ACC112 (cell line): ENCODE measurements at regions not wholly inside any gene's neighbourhood (a gene's known extent, or its start where the extent isn't known, plus 50 kb on each side); places are given as distances from the start of the nearest gene placed in this dataset.

Experiments used
- H2AFZ ChIP-seq: fragments of 200-600 bp; sonication (generic); one replicate; pipeline ENCODE4 v1.6.0; 2017; ENCODE audit warnings: antibody characterized with exemption, low read length; ENCODE audit not compliant: unreplicated experiment
- H3K27ac ChIP-seq: fragments of 200-600 bp; sonication (generic); 2 replicates; pipeline ENCODE4 v1.5.1; 2014; ENCODE audit warnings: low read depth, mild to moderate bottlenecking, antibody characterized with exemption, low read length, moderate library complexity
- H3K27me3 ChIP-seq: fragments of 200-600 bp; sonication (generic); 2 replicates; pipeline ENCODE4 v1.6.1; 2014; ENCODE audit warnings: mild to moderate bottlenecking, antibody characterized with exemption, low read length, moderate library complexity, mixed read lengths; ENCODE audit not compliant: insufficient read depth
- H3K36me3 ChIP-seq: fragments of 200-600 bp; sonication (generic); 2 replicates; pipeline ENCODE4 v1.6.1; 2016; ENCODE audit warnings: mild to moderate bottlenecking, antibody characterized with exemption, low read length, moderate library complexity, mixed read lengths; ENCODE audit not compliant: insufficient read depth
- H3K4me1 ChIP-seq: fragments of 200-600 bp; sonication (generic); one replicate; pipeline ENCODE4 v1.6.1; 2016; ENCODE audit warnings: low read length, mixed read lengths; ENCODE audit not compliant: insufficient read depth, unreplicated experiment, control insufficient read depth
- H3K4me3 ChIP-seq: fragments of 200-600 bp; sonication (generic); 2 replicates; pipeline ENCODE4 v1.5.1; 2014; ENCODE audit warnings: mild to moderate bottlenecking, low read depth, low read length
- H3K79me2 ChIP-seq: fragments of 200-600 bp; sonication (generic); one replicate; pipeline ENCODE4 v1.6.0; 2016; ENCODE audit warnings: low read length; ENCODE audit not compliant: control insufficient read depth, unreplicated experiment, insufficient read depth

GRCh38 chr3:127387119-127387518, 99.3 kb upstream of the PRR20G start:
- H3K27ac ChIP-seq = no peak overlapping the region
- no peaks in the 10 kb centered on the region for H3K36me3 ChIP-seq
- peaks cover 3% of the 10 kb centered on the region for H3K4me1 ChIP-seq
- no peaks in the 10 kb centered on the region for H3K79me2 ChIP-seq
- H2AFZ ChIP-seq = no peak overlapping the region
- H3K27me3 ChIP-seq = peaks cover 44% of the 10 kb centered on the region
- H3K4me3 ChIP-seq = no peak overlapping the region

- H3K36me3 ChIP-seq = no peaks in the 10 kb centered on the region
- H3K4me3 ChIP-seq = no peak overlapping the region
- H3K79me2 ChIP-seq = no peaks in the 10 kb centered on the region
- H3K27me3 ChIP-seq = peaks cover 45% of the 10 kb centered on the region
- H2AFZ ChIP-seq = no peak overlapping the region
- no peak overlapping the region for H3K27ac ChIP-seq
- peaks cover 3% of the 10 kb centered on the region for H3K4me1 ChIP-seq
These were observed 98.6 kb upstream of the PRR20G start for GRCh38 chr3:127386490-127386889.

GRCh38 chr3:127385540-127385870, 97.7 kb upstream of the PRR20G start:
- H3K36me3 ChIP-seq = no peaks in the 10 kb centered on the region
- peaks cover 52% of the 10 kb centered on the region for H3K27me3 ChIP-seq
- no peak overlapping the region for H3K4me3 ChIP-seq
- H2AFZ ChIP-seq = no peak overlapping the region
- peaks cover 3% of the 10 kb centered on the region for H3K4me1 ChIP-seq
- no peak overlapping the region for H3K27ac ChIP-seq
- no peaks in the 10 kb centered on the region for H3K79me2 ChIP-seq

DNA sequence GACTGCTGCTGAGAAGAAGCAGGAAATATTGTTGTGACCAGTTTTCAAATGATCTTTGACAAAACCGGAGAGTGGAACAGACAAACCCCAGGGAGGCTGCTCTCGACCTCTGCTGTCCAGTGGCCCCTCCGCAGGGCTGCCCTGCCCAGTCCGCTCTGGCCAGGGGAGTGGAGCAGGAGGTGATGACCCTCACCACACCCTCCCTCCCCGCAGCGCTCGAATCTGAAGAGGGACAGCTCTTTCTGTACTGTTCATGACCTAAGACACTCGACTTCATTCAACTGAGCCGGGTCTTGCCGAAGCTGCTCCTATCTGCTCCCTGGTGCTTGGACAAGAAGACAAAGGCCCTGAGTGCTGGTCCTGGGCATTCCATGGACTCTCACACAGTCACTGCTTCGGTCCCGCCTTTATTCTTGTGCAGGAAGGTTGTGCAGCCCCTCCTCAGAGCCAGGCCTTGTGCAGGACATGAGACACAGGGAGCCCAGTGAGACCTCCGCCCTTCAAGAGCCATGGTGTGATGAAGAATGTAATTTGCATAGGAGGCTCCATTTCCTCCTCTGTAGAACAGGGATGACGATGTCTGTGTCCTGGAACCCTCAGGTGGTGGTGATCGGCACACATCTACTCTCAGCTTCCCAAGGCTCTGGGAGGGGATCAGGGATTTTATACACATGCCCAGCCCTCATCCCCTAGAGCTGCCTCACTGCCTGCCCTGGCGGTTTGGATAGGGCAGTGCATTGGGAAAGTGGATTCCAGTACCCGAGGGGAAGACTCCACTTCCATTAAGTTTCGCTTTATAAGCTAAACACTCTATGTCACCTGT, 97.1 kb upstream of the PRR20G start:
- Histone ChIP-seq H3K27me3 (peaks cover 58% of the 10 kb centered on the region), H3K36me3 (no peaks in the 10 kb centered on the region), H3K79me2 (no peaks in the 10 kb centered on the region), H3K27ac (no peak overlapping the region), H3K4me1 (peaks cover 3% of the 10 kb centered on the region), H2AFZ (no peak overlapping the region), H3K4me3 (no peak overlapping the region)

- peaks cover 69% of the 10 kb centered on the region for H3K27me3 ChIP-seq
- no peak overlapping the region for H3K27ac ChIP-seq
- no peak overlapping the region for H2AFZ ChIP-seq
- no peaks in the 10 kb centered on the region for H3K36me3 ChIP-seq
- no peak overlapping the region for H3K4me3 ChIP-seq
- H3K4me1 ChIP-seq = no peaks in the 10 kb centered on the region
- H3K79me2 ChIP-seq = no peaks in the 10 kb centered on the region
These were observed 95.9 kb upstream of the PRR20G start for GRCh38 chr3:127383656-127384179.

DNA sequence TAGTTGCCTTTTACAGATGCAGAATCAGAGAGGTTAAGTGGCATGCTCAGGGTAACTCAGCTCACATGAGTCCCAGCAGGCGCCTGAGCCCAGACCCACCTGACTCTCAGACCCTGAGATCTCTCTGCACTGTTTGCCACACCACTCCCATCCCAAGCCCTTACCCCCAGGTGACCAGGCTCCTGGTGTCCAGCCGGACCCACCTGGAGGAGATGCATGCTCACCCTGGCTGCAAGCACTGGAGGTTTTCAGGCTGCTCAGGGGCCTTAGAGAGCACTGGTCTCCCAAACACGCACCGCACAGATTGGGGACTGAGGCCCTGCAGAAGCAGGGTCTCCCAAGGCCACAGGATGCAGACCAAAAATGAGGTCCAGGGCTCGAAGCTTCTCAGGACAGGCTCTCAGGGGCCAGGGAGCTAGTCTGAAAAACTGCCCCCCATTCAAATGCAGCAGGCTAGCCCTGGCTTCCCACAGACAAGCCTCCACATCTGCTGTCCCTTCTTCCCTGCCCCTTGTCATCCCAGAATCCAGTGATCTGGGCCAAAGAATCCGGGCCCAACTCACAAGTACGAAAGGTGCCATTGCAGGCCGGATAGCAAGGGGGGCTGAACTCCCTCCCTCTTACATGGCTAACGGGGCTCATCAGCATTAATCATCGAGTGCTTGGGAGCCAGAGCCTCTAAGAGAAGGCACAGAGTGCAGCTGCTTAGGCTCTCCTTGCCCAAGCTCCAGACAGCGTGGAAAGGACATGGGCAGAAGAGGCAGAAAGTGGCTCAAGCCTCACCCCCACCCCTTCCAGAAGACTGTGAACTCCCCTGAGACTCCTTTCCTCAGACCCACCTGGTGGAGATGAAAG, 90.2 kb upstream of the PRR20G start:
- Histone ChIP-seq H3K27ac (no peak overlapping the region), H3K4me3 (no peak overlapping the region), H3K36me3 (no peaks in the 10 kb centered on the region), H3K79me2 (no peaks in the 10 kb centered on the region), H3K4me1 (no peaks in the 10 kb centered on the region), H2AFZ (no peak overlapping the region), H3K27me3 (peaks cover 50% of the 10 kb centered on the region)

DNA sequence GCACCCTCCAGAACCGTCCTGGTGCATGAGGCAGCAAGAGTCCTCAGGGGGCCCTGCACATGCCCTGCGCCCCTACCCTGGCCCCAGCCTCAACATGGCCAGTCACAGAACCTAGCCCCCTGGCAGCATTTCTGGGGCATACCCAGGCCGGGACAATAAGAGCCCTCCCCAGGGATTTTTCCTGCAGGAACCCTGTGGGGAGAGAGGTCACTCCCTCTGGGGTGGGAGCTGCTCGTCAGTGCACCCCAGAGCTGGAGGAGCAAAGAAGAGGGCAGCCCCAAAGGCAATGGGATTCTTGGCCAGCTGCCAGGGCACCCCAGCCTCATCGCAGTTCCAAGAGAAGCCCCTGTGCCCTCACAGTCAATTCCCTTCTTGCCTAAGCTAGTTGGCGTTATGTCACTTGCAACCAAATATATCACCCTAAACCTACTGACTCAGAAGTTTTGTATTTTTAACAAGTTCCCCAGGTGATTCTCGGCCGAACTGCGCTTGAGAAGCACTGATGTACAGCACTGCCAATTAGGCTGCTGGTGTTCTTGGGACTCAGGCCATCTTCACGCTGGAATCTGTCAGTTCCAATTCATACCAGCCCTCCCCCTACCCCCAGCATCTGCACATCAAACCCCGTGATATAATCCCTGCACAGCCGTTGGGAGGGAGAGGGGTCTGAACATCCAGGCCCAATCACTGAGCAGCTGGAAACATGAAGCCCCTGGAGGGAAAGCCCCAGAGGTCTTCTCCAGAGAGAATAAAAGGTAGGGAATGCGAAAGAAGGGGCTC, 87.5 kb upstream of the PRR20G start:
- Histone ChIP-seq H3K4me3 (no peak overlapping the region), H3K27ac (no peak overlapping the region), H3K27me3 (peaks cover 48% of the 10 kb centered on the region), H3K79me2 (no peaks in the 10 kb centered on the region), H3K4me1 (no peaks in the 10 kb centered on the region), H2AFZ (no peak overlapping the region), H3K36me3 (no peaks in the 10 kb centered on the region)

DNA sequence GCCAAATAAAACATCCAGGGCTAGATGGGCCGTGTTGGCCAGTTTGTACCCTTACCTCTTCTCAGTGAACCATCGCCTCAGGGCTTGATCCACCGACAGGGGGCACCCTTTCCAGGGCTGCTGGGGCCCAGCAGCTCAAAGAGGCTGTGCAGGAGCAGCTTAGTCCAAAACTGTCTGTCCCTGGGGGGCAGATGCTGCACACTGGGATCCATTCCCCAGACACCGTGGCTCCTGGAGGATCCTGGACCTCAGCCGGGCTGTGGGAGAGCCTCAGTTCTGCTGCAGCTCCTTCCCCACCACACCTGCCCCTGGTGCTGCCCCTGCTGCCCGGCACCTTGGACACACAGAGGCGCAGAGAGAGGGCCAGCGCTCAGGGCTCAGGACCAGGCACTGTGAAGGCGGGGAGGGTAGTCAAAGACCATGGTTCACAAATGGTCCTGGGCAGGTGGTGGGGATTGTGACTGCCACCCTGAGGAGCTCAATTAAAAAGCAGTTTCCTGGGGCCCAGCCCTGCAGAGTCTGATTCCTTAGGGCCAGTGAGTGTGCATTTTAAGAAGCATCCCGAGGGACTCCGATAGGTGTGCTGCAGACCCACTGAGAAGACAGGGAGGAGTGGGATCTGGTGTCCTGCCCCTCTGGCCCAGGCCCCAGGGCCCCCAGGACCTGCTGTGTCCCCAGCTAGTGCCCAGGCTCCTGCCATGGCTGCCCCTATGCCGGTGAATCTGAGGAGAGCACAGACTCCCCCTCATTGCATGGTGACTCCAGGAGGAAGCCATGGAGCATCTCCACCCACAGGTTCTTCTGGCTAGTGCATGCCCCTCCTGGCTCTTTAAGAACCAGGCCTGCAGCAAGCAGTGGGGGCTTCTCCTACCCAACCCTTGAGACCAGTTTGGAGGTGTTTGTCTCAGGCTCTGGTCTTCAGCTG, 86.5 kb upstream of the PRR20G start:
- Histone ChIP-seq H3K4me1 (no peaks in the 10 kb centered on the region), H2AFZ (no peak overlapping the region), H3K36me3 (no peaks in the 10 kb centered on the region), H3K4me3 (no peak overlapping the region), H3K79me2 (no peaks in the 10 kb centered on the region), H3K27ac (no peak overlapping the region), H3K27me3 (peaks cover 45% of the 10 kb centered on the region)

DNA sequence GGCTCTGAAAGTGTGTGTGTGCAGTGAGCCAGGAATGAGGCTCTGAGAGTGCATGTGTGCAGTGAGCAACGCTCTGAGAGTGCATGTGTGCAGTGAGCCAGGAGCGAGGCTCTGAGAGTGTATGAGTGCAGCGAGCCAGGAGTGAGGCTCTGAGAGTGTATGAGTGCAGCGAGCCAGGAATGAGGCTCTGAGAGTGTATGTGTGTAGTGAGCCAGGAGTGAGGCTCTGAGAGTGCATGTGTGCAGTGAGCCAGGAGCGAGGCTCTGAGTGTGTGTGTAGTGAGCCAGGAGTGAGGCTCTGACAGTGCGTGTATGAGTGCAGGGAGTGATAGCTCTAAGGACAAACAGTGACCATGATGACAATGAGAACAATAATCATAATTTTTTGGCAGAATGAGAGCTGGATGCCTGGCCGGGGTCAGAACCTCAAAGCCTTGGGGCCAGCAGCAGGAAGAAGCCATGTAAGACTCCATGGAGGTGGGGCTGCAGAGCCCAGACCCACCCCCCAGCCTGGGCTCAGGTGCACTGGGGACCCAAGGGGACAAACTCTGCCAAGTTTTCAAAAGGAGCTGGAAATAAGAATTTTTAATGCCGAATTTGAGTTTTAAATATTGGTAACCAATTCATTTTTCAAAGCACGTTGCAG, 85.7 kb upstream of the PRR20G start:
- Histone ChIP-seq H3K27ac (no peak overlapping the region), H3K36me3 (no peaks in the 10 kb centered on the region)

More for the DNA sequence above, 85.7 kb upstream of the PRR20G start:
- Histone ChIP-seq H3K4me1 (no peaks in the 10 kb centered on the region), H3K4me3 (no peak overlapping the region), H3K79me2 (no peaks in the 10 kb centered on the region), H2AFZ (no peak overlapping the region), H3K27me3 (peaks cover 43% of the 10 kb centered on the region)
